K562 (cell line): ENCODE measurements at regions not wholly inside any gene's neighbourhood (a gene's known extent, or its start where the extent isn't known, plus 50 kb on each side); places are given as distances from the start of the nearest gene placed in this dataset.

ENCODE experiments used
- ATAC-seq: fragments of 200-7000 bp; cut with Tn5 transposase; 3 replicates; pipeline ENCODE4 v1.9.1; 2020; ENCODE audit warnings: moderate library complexity
- BruUV-seq: library from RNA; stranded (reverse); fragments of 400-500 nt; replicated peaks from 2 replicates; lab custom pipeline; 2021; lab: Mats Ljungman, UMichigan
- CTCF ChIA-PET: fragments of 300-600 bp; formaldehyde crosslinking; extraction: SDS; loops from one replicate; lab custom pipeline; 2021; ENCODE audit warnings: low intra/inter-chr PET ratio; lab: Yijun Ruan, JAX
- POLR2A ChIA-PET: fragments of 300-600, 350-650 bp; sonication (Branson Sonifier 250); formaldehyde crosslinking; extraction: SDS; loops from one replicate; lab custom pipeline; 2021; ENCODE audit warnings: antibody characterized with exemption, inconsistent platforms; lab: Yijun Ruan, JAX
- DNase-seq, 4 experiments: peaks; one replicate each; pipeline versions ENCODE4 v3.0.0 to v3.0.0-alpha.2; 2011 to 2018; ENCODE audit warnings: low spot score in 3 of 4, mixed read lengths in 3 of 4; ENCODE audit errors: extremely low read depth in 1 of 4
- FAIRE-seq: peaks from 2 replicates; lab custom pipeline; 2011; peaks lifted over from hg19 to GRCh38; lab: Jason Lieb, UNC
- H2AFZ ChIP-seq: 2 replicates; pipeline ENCODE4 v1.6.0; 2011; ENCODE audit warnings: low read depth, low read length, control low read depth, inconsistent platforms
- H3K27ac ChIP-seq: fragments of 200-600 bp; 3 replicates; pipeline ENCODE4 v1.8.0; 2011; ENCODE audit warnings: low read depth, mild to moderate bottlenecking, control low read depth, inconsistent platforms, low read length, moderate library complexity, mixed read lengths; ENCODE audit errors: extremely low read depth
- H3K27me3 ChIP-seq, 2 experiments: fragments of 300-600 bp in 1 of 2; 2 replicates in 1 of 2; 3 replicates in 1 of 2; pipeline versions ENCODE4 v1.6.0 to v1.8.0; 2011; ENCODE audit warnings: inconsistent platforms in 2 of 2, low read length in 2 of 2, mild to moderate bottlenecking in 1 of 2, mixed read lengths in 1 of 2, moderate library complexity in 1 of 2; ENCODE audit not compliant: control insufficient read depth in 2 of 2, insufficient read depth in 2 of 2
- H3K36me3 ChIP-seq: fragments of 300-600 bp; 3 replicates; pipeline ENCODE4 v1.8.0; 2011; ENCODE audit warnings: mild to moderate bottlenecking, low read length, inconsistent platforms; ENCODE audit not compliant: control insufficient read depth, insufficient read depth
- H3K4me1 ChIP-seq, 2 experiments: fragments of 200-600 bp in 1 of 2; replicated peaks in 1 of 2; 2 replicates in 1 of 2; 3 replicates in 1 of 2; pipeline versions ENCODE4 v1.5.1 to v1.8.0; 2011; ENCODE audit warnings: inconsistent platforms in 2 of 2, low read length in 2 of 2, mild to moderate bottlenecking in 1 of 2, mixed read lengths in 1 of 2, moderate library complexity in 1 of 2; ENCODE audit not compliant: control insufficient read depth in 2 of 2, insufficient read depth in 2 of 2
- H3K4me2 ChIP-seq: 2 replicates; pipeline ENCODE4 v1.6.1; 2011; ENCODE audit warnings: low read length, control low read depth, inconsistent platforms, mixed read lengths; ENCODE audit not compliant: insufficient read depth
- H3K4me3 ChIP-seq: fragments of 200-600 bp; sonication (generic), shearing (Covaris generic); 2 replicates; pipeline ENCODE4 v1.5.1; 2016; ENCODE audit warnings: control low read depth, inconsistent platforms
- H3K79me2 ChIP-seq: fragments of 200-600 bp; 3 replicates; pipeline ENCODE4 v1.8.0; 2011; ENCODE audit warnings: low read length, inconsistent platforms; ENCODE audit not compliant: control insufficient read depth, insufficient read depth
- H3K9ac ChIP-seq, 2 experiments: 2 replicates each; pipeline versions ENCODE4 v1.6.0 to v1.6.1; 2011; ENCODE audit warnings: low read depth in 2 of 2, low read length in 2 of 2, control low read depth in 1 of 2, inconsistent platforms in 1 of 2, mild to moderate bottlenecking in 1 of 2, mixed read lengths in 1 of 2; ENCODE audit not compliant: insufficient read depth in 1 of 2
- H3K9me1 ChIP-seq: one replicate; pipeline ENCODE4 v1.6.0; 2011; ENCODE audit warnings: inconsistent platforms, mild to moderate bottlenecking, low read length, moderate library complexity; ENCODE audit not compliant: control insufficient read depth, insufficient read depth
- H3K9me3 ChIP-seq: replicated peaks from 2 replicates; pipeline ENCODE4 v1.5.1; 2011; ENCODE audit warnings: low read depth, low read length, inconsistent platforms; ENCODE audit not compliant: control insufficient read depth, insufficient read depth
- H4K20me1 ChIP-seq: replicated peaks from 2 replicates; pipeline ENCODE4 v1.6.1; 2011; ENCODE audit warnings: low read length, inconsistent platforms, mixed read lengths; ENCODE audit not compliant: control insufficient read depth, insufficient read depth
- CCNT2 ChIP-seq: IDR thresholded peaks from 2 replicates; pipeline ENCODE4 v1.6.1; 2011; ENCODE audit warnings: borderline replicate concordance, low read depth, mild to moderate bottlenecking, moderate library complexity, mixed read lengths, low read length; ENCODE audit not compliant: insufficient read length; ENCODE audit errors: extremely low read depth
- ILK ChIP-seq: fragments of 450-650 bp; IDR thresholded peaks from 2 replicates; pipeline ENCODE4 v1.6.1; 2016; ENCODE audit warnings: missing genetic modification characterization, low read depth, mild to moderate bottlenecking, missing compliant biosample characterization, moderate library complexity, borderline replicate concordance
- NCOR1 ChIP-seq: fragments of 450-650 bp; IDR thresholded peaks from 2 replicates; pipeline ENCODE4 v1.6.1; 2016; ENCODE audit warnings: mild to moderate bottlenecking, moderate library complexity
- SMC3 ChIP-seq: conservative IDR thresholded peaks from 2 replicates; pipeline ENCODE4 v1.6.1; 2011; ENCODE audit warnings: low read depth, low read length, improper control_type of control experiment; ENCODE audit not compliant: insufficient read depth
- TEAD2 ChIP-seq: fragments of 450-650 bp; IDR thresholded peaks from 2 replicates; pipeline ENCODE4 v1.6.1; 2016; ENCODE audit warnings: missing genetic modification characterization, control low read depth, missing compliant biosample characterization
- ZBTB40 ChIP-seq, 2 experiments: fragments of 450-650 bp in 1 of 2; sonication (generic) in 1 of 2; formaldehyde crosslinking in 1 of 2; IDR thresholded peaks; 2 replicates each; pipeline versions ENCODE4 v1.7.1 to v1.9.0; 2016 to 2022; ENCODE audit warnings: inconsistent platforms in 1 of 2, mild to moderate bottlenecking in 1 of 2, missing genetic modification reagents in 1 of 2
- ZEB2 ChIP-seq: fragments of 450-650 bp; IDR thresholded peaks from 2 replicates; pipeline ENCODE4 v1.6.1; 2016
- ZHX1 ChIP-seq: fragments of 150-350 bp; conservative IDR thresholded peaks from 2 replicates; pipeline ENCODE4 v1.6.1; 2014; ENCODE audit warnings: low read length
- ZKSCAN1 ChIP-seq: fragments of 150-350 bp; IDR thresholded peaks from 2 replicates; pipeline ENCODE4 v1.6.1; 2016; ENCODE audit warnings: low read depth, low read length
- ZNF263 ChIP-seq: sonication (generic); formaldehyde crosslinking; IDR thresholded peaks from 2 replicates; pipeline ENCODE4 v1.8.0; 2022; ENCODE audit warnings: mild to moderate bottlenecking, missing genetic modification reagents, borderline replicate concordance
- WGBS: fragments of 100-300 bp; shearing (Covaris generic); methylation state at CpG from one replicate; pipeline ENCODE4 v1.1.6; 2016; ENCODE audit warnings: low coverage, mixed read lengths; ENCODE audit not compliant: insufficient coverage; ENCODE audit errors: missing lambda C conversion rate; 5-methylcytosine and 5-hydroxymethylcytosine counted together
- in situ Hi-C: fragments of 300-500 bp; cut with MboI; formaldehyde crosslinking; loops from 4 replicates; pipeline ENCODE4 v1.15.0; 2018; ENCODE audit warnings: inconsistent platforms, mixed read lengths
- intact Hi-C: fragments of 100-400 bp; cut with micrococcal nuclease; formaldehyde crosslinking; loops from 2 replicates; pipeline ENCODE4 v1.14.2; 2022

GRCh38 chr10:130545122-130545521 lies 408.9 kb downstream of the GLRX3 start (continued):
- TF ChIP-seq SMC3 (no peak), NCOR1 (no peak), TEAD2 (no peak), ILK (tag) (no peak), ZEB2 (no peak)

GRCh38 chr10:130545697-130546096 lies 409.5 kb downstream of the GLRX3 start:
- intact Hi-C loops (no loop called here), in situ Hi-C loops (no loop called here)
- CTCF ChIA-PET = no interaction called here
- H3K4me1 ChIP-seq = no peaks in the 10 kb centered on the region
- WGBS = 0% methylated on average over 7 of the region's 8 CpGs
- H3K79me2 ChIP-seq = no peaks in the 10 kb centered on the region
- no peaks in the 10 kb centered on the region for H3K9me3 ChIP-seq
- H3K4me3 ChIP-seq = no peak overlapping the region
- H3K27me3 ChIP-seq = peaks cover 0 to 7% of the 10 kb centered on the region in 2 experiments; a peak in 2 of 5 replicates
- H4K20me1 ChIP-seq = no peaks in the 10 kb centered on the region
- BruUV-seq = no TSS peak
- H3K9me1 ChIP-seq = no peaks in the 10 kb centered on the region
- ATAC-seq = no peak
- no peak overlapping the region for H2AFZ ChIP-seq
- H3K36me3 ChIP-seq = no peaks in the 10 kb centered on the region
- no peak for DNase-seq
- no peak for FAIRE-seq
- H3K27ac ChIP-seq = no peak overlapping the region
- H3K4me2 ChIP-seq = no peak overlapping the region
- POLR2A ChIA-PET = no interaction called here
- no peak overlapping the region for H3K9ac ChIP-seq
- TF ChIP-seq ZKSCAN1 (no peak), ZHX1 (no peak), ZBTB40 (IDR thresholded peaks at IDR 0.05) (no peak), ZBTB40 (CRISPR knock-in tag; IDR thresholded peaks at IDR 0.05) (no peak), CCNT2 (no peak), ZNF263 (CRISPR knock-in tag) (no peak)
